Astrocyte of the spinal cord (primary cell): ENCODE measurements at regions not wholly inside any gene's neighbourhood (a gene's known extent, or its start where the extent isn't known, plus 50 kb on each side); places are given as distances from the start of the nearest gene placed in this dataset.

Experiments
- DNase-seq: peaks from one replicate; pipeline ENCODE4 v3.0.0; 2011; ENCODE audit warnings: low read depth, low spot score
- H3K4me3 ChIP-seq: 2 replicates; pipeline ENCODE4 v1.5.1; 2011; ENCODE audit warnings: low read depth, mild to moderate bottlenecking, low read length, moderate library complexity
- in situ Hi-C: cut with HindIII; loops from 2 replicates; pipeline ENCODE4 v1.10.0; 2017; ENCODE audit warnings: low sequenced_read_pairs
- TF ChIP-seq, protein P1 (sequence below): IDR thresholded peaks from 2 replicates; pipeline ENCODE4 v1.5.1; 2012; ENCODE audit warnings: low read depth, mild to moderate bottlenecking, low read length, inconsistent platforms

DNA sequence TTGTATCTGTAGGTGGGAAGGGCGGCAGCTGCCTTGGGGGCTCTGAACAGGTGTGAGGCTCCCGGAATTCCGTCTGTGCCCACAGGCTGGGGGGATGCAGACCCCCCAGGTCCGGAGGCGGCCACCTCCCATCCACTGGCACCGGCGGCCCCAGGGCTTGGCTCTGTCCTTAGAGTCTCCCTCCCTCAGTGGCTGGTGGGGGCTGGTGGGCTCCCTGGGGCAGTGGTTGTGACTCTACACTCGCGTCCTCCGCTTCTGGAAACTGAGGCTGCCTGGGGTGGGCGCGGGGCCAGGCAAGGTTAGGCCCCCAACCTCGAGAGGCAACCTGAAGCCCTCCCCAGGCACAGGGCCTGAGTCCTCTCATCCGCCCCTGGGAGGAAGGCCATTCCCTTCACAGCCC, 1305.4 kb downstream of the BRD1 start:
- no peak for DNase-seq
- no peak overlapping the region for H3K4me3 ChIP-seq
- in situ Hi-C loops = no loop called here
- TF ChIP-seq, protein P1, sequence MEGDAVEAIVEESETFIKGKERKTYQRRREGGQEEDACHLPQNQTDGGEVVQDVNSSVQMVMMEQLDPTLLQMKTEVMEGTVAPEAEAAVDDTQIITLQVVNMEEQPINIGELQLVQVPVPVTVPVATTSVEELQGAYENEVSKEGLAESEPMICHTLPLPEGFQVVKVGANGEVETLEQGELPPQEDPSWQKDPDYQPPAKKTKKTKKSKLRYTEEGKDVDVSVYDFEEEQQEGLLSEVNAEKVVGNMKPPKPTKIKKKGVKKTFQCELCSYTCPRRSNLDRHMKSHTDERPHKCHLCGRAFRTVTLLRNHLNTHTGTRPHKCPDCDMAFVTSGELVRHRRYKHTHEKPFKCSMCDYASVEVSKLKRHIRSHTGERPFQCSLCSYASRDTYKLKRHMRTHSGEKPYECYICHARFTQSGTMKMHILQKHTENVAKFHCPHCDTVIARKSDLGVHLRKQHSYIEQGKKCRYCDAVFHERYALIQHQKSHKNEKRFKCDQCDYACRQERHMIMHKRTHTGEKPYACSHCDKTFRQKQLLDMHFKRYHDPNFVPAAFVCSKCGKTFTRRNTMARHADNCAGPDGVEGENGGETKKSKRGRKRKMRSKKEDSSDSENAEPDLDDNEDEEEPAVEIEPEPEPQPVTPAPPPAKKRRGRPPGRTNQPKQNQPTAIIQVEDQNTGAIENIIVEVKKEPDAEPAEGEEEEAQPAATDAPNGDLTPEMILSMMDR = no peak

DNA sequence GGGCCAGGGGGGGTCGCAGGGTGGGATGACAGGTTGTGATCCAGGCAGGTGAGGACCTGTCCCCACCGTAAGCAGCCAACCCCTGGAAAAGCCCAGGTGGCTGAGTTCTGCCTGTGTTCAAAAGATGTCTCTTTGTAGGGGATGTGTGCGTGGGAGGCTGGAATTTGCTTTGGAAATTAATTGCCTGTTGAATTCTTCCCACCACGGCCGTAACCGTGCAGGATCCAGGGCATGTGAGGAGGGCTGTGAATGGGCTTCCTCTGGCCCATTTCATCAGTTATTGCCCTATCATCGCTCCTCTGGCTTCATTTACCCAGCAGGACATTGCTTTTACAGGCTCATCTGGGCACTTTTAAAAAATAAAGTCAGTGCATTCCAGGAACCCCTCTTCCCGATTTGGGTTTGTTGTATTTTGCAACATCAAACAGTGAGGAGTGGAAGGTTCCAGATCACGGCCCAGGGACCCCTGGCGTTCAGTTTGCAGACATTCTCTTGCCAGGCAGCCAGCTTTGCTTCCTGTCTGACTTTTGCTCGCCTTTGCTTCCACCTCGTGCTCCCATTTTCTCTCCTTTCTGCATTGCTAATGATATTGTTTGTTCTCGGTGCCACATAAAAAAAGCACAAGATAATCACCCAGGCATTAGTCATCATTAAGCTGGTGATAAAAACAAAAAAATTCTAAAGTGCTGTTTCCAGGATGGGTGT, 1306.6 kb downstream of the BRD1 start:
- TF ChIP-seq, protein P1 = no peak
- in situ Hi-C loops = no loop called here
- DNase-seq = no peak
- H3K4me3 ChIP-seq = no peak overlapping the region

DNA sequence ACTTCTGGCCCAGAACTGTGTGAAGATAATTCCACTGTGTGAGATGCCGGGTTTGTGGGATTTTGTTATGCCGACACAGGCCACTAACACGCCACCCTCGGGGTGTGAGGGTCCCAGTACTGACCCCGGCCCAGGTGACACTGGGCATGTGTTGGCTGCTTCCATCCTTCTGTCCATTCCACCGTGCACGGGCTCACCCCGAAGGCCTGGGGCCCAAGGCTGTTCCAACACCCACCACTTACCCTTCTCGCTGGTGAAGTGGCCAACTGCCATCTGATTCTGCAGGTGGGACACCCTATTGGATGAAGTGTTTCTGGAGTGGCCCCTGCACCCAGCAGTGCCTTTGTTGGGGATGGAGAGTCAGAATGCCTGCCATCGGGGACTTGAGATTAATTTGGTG, 1307.5 kb downstream of the BRD1 start:
- no peak overlapping the region for H3K4me3 ChIP-seq
- TF ChIP-seq, protein P1 = no peak
- no peak for DNase-seq
- in situ Hi-C loops = no loop called here

DNA sequence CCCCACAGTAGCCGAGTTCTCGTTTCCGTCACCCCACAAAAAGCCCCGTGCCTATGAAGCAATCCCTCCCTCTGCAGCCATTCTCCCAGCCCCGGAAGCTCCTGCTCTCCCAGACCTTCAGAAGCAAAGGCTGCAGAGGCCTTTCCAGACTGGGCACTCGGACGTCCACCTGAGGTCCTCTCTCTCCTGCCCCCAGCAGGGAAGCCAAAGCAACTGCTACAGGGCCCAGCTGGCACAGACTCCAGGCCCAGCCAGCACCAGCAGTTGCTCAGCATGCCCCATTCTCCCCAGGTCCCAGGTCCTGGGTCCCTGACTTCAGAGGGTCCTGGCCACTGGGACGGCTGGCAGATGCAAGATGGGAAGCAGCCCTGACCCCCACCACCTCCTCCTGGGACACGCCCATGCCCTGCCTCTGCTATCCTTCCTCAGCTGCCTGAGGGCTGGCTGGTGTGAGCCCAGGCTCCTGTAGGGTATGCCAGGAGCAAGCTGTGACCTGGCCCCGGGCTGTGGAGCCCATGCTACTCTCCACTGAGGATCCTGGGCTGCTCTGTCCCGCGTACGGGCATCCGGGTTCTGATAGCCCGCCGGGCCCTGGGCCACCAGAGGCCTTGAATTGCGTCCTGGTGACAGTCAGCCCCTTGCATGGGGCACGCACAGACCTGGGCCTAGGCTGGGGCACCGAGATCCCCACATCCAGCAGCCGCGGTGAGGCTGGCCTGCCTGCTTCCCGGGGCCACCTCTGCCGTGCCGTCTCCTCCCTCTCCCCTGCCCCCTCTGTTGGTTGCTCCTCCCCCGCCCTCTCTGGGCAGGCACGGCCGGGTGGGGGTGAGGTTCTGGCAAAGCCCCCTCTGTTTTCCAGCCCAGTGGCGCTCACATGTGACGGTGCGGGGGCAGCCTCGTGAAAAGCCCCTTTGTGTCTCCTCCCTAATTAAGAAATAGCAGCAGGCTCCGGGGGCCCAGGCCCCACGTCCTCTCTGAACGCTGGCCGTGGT, 1310.3 kb downstream of the BRD1 start:
- in situ Hi-C loops = no loop called here
- H3K4me3 ChIP-seq = no peak overlapping the region
- DNase-seq = no peak
- TF ChIP-seq, protein P1 = no peak

DNA sequence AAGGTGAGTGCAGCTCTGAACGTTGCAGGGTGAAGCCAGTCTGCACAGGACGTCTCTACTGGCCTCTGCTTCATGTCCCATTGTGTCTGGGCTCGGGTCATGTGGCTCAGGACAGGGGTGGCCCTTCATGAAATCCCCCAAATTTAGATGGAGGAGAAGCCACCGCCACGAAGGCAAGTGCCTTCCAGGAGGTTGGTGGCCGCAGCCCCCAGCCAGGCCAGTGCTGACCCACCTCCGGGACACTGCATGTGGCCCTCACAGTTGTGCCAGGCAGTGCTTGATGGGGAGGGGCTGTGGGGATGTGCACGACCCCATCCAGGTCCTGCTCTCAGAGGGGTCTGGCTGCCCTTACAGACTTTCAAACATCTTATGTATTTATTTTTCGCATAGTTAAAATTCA, 1311.1 kb downstream of the BRD1 start:
- TF ChIP-seq, protein P1 = no peak
- no peak for DNase-seq
- no peak overlapping the region for H3K4me3 ChIP-seq
- in situ Hi-C loops = no loop called here

DNA sequence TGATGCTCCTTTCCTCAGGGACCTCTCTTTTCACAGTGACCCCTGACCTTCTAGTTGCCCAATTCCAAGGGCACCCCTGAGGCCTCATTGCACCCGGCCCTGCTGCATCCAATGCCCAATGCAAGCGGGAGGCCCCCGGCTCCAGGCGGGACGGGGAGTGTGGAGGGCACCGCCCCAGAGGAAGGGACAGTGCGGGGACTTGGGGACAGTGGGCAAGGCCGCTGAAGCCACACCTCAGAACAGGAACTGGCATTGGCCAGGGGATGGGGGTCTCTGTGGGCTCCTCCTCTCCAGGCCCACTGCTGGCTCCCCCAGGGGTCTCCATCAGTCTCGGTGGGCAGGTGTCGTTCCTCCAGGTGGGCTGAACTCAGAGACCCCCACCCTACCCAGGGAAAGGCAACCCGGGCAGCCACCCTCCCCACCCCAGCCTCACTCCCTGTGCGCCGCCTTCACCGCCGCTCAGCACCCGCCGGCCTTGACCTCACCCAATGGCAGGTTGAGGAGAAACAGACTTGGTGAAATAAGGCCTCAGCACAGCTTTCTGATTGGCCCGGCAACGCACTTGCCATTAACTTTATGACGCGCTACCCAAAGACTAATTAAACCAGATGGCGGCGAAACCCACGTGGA, 1312.0 kb downstream of the BRD1 start:
- in situ Hi-C loops = no loop called here
- TF ChIP-seq, protein P1 = no peak
- DNase-seq = no peak
- H3K4me3 ChIP-seq = no peak overlapping the region
